HG03521 (cell line): ENCODE measurements at regions not wholly inside any gene's neighbourhood (a gene's known extent, or its start where the extent isn't known, plus 50 kb on each side); places are given as distances from the start of the nearest gene placed in this dataset.
"Not testable (repeated sequence)": the region's sequence is repeated elsewhere in the genome, so short reads cannot be mapped to it uniquely, and the experiment has no call there.

ENCODE experiments used
- ATAC-seq: cut with Tn5 transposase; IDR thresholded peaks from one replicate; pipeline ENCODE4 v1.9.1; 2021; ENCODE audit warnings: mild to moderate bottlenecking, moderate library complexity; ENCODE audit not compliant: unreplicated experiment

DNA sequence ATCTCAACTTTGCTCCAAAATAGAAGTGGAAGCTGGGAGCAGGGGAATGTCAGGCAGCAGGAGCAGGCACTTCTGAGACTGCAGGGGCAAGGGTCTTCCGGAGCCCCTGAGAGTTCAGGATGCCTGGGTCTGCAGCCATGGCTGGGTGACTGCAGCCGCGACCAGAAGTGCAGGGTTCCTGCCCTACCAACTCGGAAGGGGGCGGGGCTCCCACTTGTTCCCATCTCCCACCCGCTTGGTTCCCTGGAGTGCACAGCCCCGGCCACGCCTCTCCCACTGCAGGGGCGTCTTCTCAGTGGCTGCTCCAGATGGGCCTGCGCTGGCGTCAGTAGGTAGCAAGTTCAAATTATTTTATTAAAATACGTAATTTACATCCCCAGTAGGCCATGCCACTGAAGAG is 1631.7 kb downstream of the OLFM4 start:
- no peak for ATAC-seq

DNA sequence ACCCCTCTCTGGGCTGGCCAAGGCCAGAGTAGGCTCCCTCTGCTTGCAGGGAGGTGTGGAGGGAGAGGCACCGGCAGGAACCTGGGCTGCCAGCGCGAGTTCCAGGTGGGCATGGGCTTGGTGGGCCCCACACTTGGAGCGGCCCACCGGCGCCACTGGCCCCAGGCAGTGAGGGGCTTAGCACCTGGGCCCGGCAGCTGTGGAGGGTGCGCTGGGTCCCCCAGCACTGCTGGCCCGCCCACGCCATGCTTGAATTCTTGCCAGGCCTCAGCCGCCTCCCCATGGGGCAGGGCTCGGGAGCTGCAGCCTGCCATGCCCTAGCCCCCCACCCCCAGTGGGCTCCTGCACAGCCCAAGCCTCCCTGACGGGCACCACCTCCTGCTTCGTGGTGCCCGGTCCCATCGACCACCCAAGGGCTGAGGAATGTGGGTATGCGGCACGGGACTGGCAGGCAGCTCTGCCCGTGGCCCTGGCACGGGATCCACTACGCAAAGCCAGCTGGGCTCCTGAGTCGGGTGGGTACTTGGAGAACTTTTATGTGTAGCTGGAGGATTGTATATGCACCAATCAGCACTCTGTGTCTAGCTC is 1648.0 kb downstream of the OLFM4 start:
- no peak for ATAC-seq

DNA sequence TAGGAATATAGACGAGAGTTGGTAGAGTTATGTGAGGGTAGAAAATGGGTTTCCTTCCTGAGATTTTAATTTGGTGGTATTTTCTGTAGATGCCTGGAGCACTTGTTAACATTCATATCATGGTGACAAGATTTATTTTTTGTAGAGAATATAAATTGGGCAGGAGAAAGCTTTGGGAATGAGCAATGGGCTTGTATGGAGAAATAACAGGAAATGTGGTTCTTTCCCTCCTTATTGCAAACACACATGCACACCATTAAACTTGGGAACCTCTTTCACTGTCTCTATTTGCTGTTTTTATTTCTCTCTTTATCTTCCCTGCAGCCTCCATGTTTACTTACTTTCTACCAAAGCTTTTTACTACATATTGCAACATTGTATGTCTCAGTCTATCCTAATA is 1653.6 kb downstream of the OLFM4 start:
- no peak for ATAC-seq

DNA sequence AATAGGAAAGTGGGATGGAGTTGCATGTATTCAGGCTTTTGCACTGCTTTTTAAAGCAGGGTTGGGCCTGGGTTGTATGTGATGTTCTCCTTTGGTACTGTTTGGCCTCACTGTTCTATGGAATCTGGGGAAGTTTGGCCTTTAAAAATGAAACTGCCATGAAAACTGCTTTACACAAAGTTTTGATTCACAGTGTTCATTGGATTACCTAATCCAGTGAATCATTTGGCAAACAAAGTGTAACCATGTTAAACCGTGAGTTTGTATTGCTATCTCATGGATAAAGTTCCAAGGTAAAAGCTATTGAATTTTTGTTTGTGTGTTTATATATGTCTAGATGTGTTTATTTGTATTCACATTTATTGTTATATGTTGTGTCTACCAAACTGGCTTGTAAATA is 1658.6 kb downstream of the OLFM4 start:
- ATAC-seq: no peak

DNA sequence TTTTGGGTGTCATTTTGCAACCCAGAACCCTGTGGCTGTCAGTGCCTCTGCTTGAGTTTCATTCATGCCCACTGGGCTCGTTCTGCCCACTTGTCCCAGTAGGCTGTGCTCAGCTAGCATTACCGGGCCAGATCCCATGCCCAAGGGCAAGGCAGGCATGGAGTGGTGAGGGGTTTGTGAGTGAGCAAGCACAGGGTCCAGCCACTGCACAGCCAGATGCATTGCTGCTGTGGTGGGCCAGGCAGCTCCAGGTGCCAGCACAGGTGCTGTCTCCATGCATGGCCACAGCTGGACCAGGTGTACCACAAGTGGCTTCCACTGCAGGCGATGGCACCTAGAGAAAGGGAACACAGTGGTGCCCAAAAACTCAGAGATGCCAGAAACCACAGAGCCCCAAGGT is 1671.2 kb downstream of the OLFM4 start:
- no peak for ATAC-seq

DNA sequence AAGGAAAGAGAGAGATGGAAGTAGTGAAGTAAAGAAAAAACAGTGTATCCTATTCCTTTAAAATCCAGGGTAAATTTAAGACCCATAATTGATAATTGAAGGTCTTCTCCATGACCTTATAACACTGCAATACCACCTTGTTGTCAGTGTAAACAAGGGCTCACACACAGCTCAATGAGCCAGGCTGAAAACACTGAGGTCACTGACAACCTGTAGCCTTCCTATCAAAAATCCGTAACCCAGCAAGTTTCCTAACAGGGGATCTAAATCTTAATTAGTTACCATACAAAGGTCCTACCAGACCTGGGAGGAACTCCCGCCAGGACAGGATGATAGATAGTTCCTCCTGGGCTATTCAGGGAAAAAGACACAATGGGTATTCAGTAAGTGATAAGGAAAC is 1677.1 kb downstream of the OLFM4 start:
- ATAC-seq: no peak

DNA sequence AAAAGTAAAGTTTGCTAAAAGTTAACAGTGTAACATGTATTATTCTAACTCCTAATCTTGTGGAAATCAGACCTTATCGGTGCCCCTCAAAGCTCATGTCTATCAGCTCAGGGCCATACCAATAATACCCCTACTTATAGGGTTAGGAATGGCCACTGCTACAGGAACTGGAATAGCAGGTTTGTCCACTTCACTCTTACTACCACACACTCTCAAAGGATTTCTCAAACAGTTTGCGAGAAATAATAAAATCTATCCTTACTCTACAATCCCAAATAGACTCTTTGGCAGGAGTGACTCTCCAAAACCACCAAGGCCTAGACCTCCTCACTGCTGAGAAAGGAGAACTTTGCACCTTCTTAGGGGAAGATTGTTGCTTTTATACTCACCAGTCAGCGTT is 1677.7 kb downstream of the OLFM4 start:
- ATAC-seq: no peak

DNA sequence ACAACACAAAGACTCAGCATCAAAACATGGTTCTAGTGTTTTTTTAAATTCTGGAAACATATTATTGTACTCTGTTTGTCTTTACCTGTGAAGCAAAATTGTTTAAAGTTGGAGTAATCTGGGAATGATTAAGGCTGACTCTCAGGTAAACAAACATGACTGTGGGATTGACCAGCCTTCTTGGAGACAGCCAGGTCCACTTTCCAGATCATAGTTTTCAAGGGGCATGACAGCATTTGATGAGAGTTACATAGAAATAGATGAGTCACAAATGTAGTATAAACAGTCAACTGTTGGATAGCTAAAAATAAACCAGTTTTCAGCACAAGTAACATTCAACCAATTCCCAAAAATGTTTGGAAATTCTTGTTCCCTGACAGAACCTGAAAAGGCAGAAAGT is 1680.9 kb downstream of the OLFM4 start:
- ATAC-seq: no peak

DNA sequence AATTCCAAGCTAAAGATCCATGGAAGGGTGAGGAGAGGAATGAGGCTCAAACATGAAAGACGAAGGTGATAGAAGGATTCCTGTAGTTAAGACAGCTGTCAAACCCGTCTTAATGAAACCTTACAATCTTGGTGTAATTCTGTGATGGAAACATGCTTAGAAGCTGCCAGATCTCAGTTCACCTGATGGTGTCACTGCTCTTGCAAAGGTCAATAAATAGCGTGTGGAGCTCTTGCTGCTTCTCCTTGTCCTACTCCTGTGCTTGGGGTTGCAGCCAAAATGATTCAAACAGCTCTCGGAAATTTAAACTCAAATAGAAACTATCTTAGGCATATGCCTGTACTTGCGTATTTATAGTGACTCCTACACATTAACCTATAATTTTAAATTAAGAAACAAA is 1705.0 kb downstream of the OLFM4 start:
- ATAC-seq: no peak

DNA sequence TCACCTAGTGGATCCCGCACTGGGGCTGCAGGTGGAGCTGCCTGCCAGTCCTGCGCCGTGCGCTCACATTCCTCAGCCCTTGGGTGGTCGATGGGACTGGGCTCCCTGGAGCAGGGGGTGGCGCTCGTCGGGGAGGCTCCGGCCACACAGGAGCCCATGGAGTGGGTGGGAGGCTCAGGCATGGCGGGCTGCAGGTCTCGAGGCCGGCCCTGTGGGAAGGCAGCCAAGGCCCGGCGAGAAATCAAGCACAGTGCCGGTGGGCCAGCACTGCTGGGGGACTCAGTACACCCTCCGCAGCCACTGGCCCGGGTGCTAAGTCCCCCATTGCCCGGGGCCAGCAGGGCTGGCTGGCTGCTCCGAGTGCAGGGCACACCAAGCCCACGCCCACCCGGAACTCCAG is 1708.6 kb downstream of the OLFM4 start:
- not testable (repeated sequence) for ATAC-seq

DNA sequence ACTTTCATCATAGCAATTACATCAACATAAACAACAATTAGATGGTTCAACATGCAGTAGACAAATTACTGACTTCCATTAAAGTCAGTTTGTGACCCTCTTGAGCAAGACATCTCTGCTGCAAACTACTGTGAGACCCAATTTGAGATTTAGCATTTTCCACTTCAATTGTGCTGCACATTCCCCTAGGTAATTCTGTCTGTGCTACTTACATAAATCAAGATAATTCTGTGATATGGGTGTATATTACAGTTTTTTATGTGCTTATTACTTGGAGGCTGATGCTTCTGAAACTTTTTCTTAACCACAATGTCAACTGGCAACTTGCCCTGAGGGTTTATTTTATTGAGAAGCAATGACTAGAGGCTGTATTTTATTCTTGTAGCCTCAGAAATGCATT is 1714.4 kb downstream of the OLFM4 start:
- no peak for ATAC-seq

DNA sequence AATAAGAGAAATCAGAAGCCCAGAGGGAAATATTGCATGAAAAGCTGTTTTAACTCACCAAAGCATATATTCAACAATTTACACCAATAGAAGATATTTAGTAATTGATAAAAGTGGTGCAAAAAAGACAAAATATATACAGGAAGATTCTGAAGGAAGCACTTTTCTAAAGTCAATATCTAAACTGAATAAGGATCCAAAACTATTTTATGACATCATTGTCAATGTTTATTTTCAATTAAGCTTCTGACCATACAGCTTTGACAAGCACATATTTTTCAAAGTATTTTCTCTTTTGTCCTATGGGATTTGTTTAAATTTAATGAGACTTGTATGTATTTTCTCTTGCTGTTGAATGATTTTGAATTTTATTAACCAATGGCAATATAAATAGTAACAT is 1716.1 kb downstream of the OLFM4 start:
- ATAC-seq: no peak

DNA sequence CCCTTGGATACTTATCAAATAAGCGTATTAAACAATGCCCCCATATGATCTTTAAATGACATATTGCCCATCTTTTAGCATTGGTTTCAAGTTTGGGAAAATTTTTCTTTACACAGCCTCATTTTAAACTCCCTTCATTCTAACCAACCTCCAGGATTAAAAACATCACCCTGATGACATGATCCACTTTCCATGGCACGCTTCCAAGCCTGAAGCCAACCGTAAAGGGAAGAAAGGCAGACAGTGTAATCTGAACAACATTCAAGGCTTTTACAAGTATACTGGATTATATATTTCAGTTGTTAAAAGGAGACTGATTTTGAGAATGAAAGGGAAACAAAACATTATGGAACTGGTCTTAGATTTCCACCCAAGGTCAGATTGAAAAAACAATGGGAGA is 1721.9 kb downstream of the OLFM4 start:
- no peak for ATAC-seq

DNA sequence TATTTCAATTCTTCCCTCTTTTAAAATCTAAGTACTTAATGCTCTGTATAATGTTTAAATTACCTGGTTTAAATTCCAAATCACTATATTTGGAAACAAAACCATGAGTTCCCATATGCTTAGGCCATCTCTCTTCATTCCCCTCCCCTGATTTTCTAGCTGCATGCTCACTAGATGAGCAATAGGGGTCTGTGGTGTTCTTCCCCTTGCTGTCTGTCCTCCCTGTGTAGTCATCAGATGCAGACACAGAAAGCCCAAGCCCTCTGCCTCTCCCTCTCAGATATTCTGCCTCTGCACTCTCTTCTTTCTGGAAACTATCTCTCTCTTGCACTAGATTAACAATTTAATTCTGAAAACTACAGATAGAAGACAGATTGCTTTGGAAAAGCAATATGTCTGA is 1730.2 kb downstream of the OLFM4 start:
- ATAC-seq: no peak

DNA sequence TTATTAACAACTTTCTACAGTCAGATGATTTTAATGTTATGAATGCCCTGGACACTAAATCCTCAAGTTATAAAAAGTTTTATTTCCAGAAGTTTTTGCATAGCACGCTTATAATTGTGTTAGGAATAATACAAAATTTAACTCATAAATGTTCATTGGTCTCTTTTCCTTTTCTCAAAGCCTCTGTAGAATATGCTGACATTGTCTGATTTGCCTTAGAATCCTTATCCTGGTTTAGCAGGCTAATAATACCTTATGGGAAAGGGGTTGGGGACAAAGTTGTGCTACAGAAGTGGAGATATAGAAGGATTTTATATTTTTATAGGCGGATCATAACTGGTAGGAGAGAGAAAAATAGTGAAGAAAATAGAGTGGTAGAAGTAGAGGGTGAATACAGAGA is 1739.6 kb downstream of the OLFM4 start:
- no peak for ATAC-seq

DNA sequence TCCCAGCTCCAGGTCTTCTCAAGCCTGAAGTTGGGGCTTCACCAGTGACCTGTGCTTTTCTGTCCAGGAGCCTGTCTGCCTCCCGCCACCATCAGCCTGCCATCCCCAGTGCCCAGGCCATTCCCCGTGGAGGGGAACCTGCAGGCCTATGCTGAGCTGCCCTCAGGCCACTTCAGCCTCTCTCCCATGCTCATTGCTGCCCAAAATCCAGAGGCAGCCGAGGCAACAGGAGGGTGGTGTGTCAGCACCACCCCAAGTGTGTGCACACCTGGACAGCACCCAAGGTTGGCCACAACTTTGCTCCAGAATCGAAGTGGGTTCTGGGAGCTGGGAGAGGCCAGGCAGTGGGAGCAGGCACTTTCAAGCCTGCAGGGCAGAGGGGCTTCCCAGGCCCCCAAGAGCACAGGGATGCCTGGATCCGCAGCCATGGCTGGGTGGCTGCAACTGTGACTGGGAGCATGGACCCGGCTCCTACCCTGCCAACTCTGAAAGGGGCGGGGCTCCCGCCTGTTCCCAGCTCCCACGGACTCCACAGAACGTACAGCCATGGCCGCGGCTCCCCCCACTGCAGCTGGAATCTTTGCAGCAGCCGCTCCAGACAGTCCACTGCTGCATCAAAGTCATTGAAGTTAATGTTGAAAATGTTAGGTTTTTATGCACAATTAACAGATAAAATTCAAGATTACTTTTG is 1747.0 kb downstream of the OLFM4 start:
- ATAC-seq: no peak

DNA sequence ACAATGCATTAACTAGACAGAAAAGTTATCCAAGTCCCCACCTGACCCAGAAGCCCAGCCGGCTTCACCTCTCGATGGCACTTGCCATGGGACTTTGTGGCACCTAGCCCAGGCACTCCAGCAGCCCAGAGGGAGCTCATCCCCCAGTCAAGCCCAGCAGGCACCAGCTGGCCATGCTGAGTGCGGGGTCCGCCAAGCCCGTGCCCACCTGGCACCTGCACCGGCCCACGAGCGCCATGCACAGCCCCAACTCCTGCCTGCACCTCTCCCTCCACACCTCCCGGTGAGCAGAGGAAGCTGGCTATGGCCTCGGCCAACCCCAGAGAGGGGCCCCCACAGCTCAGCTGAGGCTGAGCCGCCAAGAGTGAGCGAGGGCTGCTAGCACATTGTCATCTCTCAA is 1759.1 kb downstream of the OLFM4 start:
- ATAC-seq: no peak

DNA sequence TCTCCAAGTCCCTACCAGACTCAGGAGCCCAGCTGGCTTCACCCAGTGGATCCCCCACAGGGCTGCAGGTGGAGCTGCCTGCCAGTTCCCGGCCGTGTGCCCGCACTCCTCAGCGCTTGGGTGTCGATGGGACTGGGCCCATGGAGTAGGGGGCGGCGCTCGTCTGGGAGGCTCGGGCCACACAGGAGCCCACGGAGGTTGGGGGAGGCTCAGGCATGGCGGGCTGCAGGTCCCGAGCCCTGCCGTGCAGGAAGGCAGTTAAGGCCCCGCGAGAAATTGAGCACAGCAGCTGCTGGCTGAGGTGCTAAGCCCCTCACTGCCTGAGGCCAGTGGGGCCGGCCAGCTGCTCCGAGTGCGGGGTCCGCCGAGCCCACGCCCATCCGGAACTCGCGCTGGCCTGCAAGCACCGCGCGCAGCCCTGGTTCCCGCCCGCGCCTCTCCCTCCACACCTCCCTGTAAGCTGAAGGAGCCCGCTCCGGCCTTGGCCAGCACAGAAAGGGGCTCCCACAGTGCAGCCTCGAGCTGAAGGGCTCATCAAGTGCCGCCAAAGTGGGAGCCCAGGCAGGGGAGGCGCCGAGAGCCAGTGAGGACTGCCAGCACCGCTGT is 1771.1 kb downstream of the OLFM4 start:
- ATAC-seq: no peak

DNA sequence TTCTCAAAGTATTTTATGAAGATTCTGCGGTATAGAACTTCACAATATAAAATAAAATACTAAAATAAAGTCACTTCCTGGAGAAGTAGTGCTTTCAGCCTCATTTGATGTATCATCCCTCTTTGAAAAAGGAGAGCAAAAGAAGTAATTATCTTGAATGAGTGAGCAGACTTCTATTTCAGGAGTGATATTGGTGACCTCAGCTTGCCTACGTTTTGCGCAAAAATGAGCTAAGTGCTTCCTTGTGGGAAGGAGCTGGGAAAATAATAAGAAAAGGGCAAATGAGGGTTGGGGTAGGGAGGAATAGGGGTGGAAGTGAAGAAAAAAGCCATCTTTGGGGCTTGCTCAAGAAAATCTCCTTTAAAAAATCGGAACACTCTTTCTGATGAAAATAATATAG is 1773.6 kb downstream of the OLFM4 start:
- no peak for ATAC-seq

DNA sequence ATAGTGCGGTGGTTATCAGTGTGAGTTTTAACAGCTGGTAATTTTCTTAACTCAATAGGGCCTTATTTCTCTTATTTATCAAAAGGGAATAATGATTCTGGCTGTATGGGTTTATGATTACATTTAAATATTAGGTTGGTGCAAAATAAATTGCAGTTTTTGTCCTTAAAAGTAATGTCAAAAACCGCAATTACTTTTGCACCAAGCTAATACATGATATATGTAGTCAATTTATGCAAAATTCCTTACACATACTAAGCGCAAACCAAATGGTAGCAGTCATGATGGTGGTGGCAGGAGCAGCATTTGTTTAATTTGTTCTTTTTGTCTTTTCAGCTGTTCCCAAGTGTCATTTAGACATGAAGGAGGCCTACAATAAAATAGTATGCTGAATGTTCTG is 1777.1 kb downstream of the OLFM4 start:
- ATAC-seq: no peak

DNA sequence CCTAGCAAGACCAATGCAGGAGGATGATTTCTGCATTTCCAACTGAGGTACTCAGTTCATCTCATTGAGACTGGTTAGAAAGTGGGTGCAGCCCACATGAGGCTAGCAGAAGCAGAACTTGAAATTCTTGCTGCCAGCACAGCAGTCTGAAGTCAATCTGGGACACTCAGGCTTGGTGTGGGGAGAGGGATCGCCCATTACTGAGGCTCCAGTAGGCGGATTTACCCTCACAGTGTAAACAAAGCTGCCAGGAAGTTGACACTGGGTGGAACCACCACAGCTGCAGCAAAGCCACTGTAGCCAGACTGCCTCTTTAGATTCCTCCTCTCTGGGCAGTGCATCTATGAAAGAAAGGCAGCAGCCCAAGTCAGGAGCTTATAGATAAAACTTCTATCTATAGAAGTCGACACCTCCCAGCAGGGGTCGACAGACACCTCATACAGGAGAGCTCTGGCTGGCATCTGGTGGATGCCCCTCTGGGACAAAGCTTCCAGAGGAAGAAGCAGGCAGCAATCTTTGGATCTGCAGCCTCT is 1793.4 kb downstream of the OLFM4 start:
- not testable (repeated sequence) for ATAC-seq

DNA sequence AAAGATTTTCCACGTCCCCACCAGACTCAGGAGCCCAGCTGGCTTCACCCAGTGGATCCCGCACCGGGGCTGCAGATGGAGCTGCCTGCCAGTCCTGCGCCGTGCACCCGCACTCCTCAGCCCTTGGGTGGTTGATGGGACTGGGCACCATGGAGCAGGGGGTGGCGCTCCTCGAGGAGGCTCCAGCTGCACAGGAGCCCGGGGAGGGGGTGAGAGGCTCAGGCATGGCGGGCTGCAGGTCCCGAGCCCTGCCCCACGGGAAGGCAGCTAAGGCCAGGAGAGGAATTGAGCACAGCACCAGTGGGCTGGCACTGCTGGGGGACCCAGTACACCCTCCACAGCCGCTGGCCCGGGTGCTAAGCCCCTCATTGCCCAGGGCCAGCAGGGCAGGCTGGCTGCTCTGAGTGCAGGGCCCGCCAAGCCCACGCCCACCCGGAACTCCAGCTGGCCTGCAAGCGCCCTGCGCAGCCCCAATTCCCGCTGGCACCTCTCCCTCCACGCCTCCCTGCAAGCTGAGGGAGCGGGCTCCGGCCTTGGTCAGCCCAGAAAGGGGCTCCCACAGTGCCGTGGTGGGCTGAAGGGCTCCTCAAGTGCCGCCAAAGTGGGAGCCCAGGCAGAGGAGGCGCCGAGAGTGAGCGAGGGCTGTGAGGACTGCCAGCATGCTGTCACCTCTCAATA is 1800.9 kb downstream of the OLFM4 start:
- not testable (repeated sequence) for ATAC-seq
